GM12865 (cell line): ENCODE measurements at regions not wholly inside any gene's neighbourhood (a gene's known extent, or its start where the extent isn't known, plus 50 kb on each side); places are given as distances from the start of the nearest gene placed in this dataset.
A peak's percentile ranks its signal among the peaks of the same experiment; 100 is the strongest.

Experiments
- DNase-seq: peaks from one replicate; pipeline ENCODE4 v3.0.0; 2010; ENCODE audit warnings: low read depth
- H3K4me3 ChIP-seq: 2 replicates; pipeline ENCODE4 v1.5.1; 2011; ENCODE audit warnings: mild to moderate bottlenecking, low read depth, low read length, control low read depth
- CTCF ChIP-seq: IDR thresholded peaks from 2 replicates; pipeline ENCODE4 v1.5.1; 2011; ENCODE audit warnings: low read length, control low read depth, low read depth, inconsistent platforms; ENCODE audit not compliant: insufficient read depth; ENCODE audit errors: missing control alignments

- TF ChIP-seq CTCF: no peak
- DNase-seq: no peak
- H3K4me3 ChIP-seq: no peak overlapping the region
These were observed 334.4 kb upstream of the TRIB2 start for GRCh38 chr2:12382366-12382765.

GRCh38 chr2:12389344-12390045, 327.2 kb upstream of the TRIB2 start:
- DNase-seq: no peak
- TF ChIP-seq CTCF: no peak
- no peak overlapping the region for H3K4me3 ChIP-seq

- no peak for TF ChIP-seq CTCF
- DNase-seq: no peak
- H3K4me3 ChIP-seq: no peak overlapping the region
These were observed 325.6 kb upstream of the TRIB2 start for GRCh38 chr2:12391116-12391515.

GRCh38 chr2:12396699-12397098, 320.0 kb upstream of the TRIB2 start:
- TF ChIP-seq CTCF: no peak
- no peak overlapping the region for H3K4me3 ChIP-seq
- DNase-seq: no peak

GRCh38 chr2:12397854-12398253, 318.9 kb upstream of the TRIB2 start:
- peak; percentile 57 for DNase-seq
- no peak overlapping the region for H3K4me3 ChIP-seq
- no peak for TF ChIP-seq CTCF

GRCh38 chr2:12399240-12399639, 317.5 kb upstream of the TRIB2 start:
- no peak overlapping the region for H3K4me3 ChIP-seq
- no peak for DNase-seq
- no peak for TF ChIP-seq CTCF

GRCh38 chr2:12400543-12400942, 316.2 kb upstream of the TRIB2 start:
- no peak for TF ChIP-seq CTCF

More at GRCh38 chr2:12400543-12400942, 316.2 kb upstream of the TRIB2 start:
- H3K4me3 ChIP-seq: no peak overlapping the region
- no peak for DNase-seq
